ENCODE measurements at regions not wholly inside any gene's neighbourhood (a gene's known extent, or its start where the extent isn't known, plus 50 kb on each side); places are given as distances from the start of the nearest gene placed in this dataset.

GRCh38 chr15:93900476-93901400 is 330.6 kb upstream of the MCTP2 start:
- Histone ChIP-seq H3K9me3 (no peaks in the 10 kb centered on the region), H3K4me1 (ENCODE audit: low read depth) (no peaks in the 10 kb centered on the region), H3K4me3 (no peak overlapping the region), H3K36me3 (ENCODE audit: low read depth) (no peaks in the 10 kb centered on the region)
- TF ChIP-seq CTCF (IDR thresholded peaks at IDR 0.05), result no peak
- intact Hi-C loops (cut with DNase I, micrococcal nuclease), result no loop called here
- DNase-seq, result no peak
- ATAC-seq, result no peak

GRCh38 chr15:93899817-93900216 is 331.5 kb upstream of the MCTP2 start:
- H3K36me3 ChIP-seq (ENCODE audit: low read depth), result no peaks in the 10 kb centered on the region
- DNase-seq (no peak), ATAC-seq (no peak)
- H3K9me3 ChIP-seq, result no peaks in the 10 kb centered on the region
- no peak for TF ChIP-seq CTCF (IDR thresholded peaks at IDR 0.05)
- intact Hi-C loops (cut with DNase I, micrococcal nuclease), result no loop called here
- no peak overlapping the region for H3K4me3 ChIP-seq
- no peaks in the 10 kb centered on the region for H3K4me1 ChIP-seq (ENCODE audit: low read depth)

- DNase-seq, result no peak
- Histone ChIP-seq H3K36me3 (ENCODE audit: low read depth) (no peaks in the 10 kb centered on the region), H3K4me3 (no peak overlapping the region), H3K4me1 (ENCODE audit: low read depth) (no peaks in the 10 kb centered on the region), H3K9me3 (no peaks in the 10 kb centered on the region)
- TF ChIP-seq CTCF (IDR thresholded peaks at IDR 0.05), result no peak
- intact Hi-C loops (cut with DNase I, micrococcal nuclease), result no loop called here
- ATAC-seq, result no peak
Observed at GRCh38 chr15:93897377-93897776, 334.0 kb upstream of the MCTP2 start.

- H3K9me3 ChIP-seq, result no peaks in the 10 kb centered on the region
- ATAC-seq (no peak), DNase-seq (no peak)
- no peaks in the 10 kb centered on the region for H3K4me1 ChIP-seq (ENCODE audit: low read depth)
- H3K36me3 ChIP-seq (ENCODE audit: low read depth), result no peaks in the 10 kb centered on the region
- TF ChIP-seq CTCF (IDR thresholded peaks at IDR 0.05), result no peak
- no peak overlapping the region for H3K4me3 ChIP-seq
- intact Hi-C loops (cut with DNase I, micrococcal nuclease), result no loop called here
Observed at GRCh38 chr15:93895976-93896770, 335.2 kb upstream of the MCTP2 start.

- Histone ChIP-seq H3K4me1 (ENCODE audit: low read depth) (no peaks in the 10 kb centered on the region), H3K4me3 (no peak overlapping the region), H3K9me3 (no peaks in the 10 kb centered on the region), H3K36me3 (ENCODE audit: low read depth) (no peaks in the 10 kb centered on the region)
- ATAC-seq (no peak), DNase-seq (no peak)
- no peak for TF ChIP-seq CTCF (IDR thresholded peaks at IDR 0.05)
- intact Hi-C loops (cut with DNase I, micrococcal nuclease), result no loop called here
Observed at GRCh38 chr15:93894438-93895036, 336.8 kb upstream of the MCTP2 start.

Measured in mucosa of descending colon (tissue), 3 donors.